HepG2 (cell line): ENCODE measurements at regions not wholly inside any gene's neighbourhood (a gene's known extent, or its start where the extent isn't known, plus 50 kb on each side); places are given as distances from the start of the nearest gene placed in this dataset.
"Not testable (repeated sequence)": the region's sequence is repeated elsewhere in the genome, so short reads cannot be mapped to it uniquely, and the experiment has no call there.

Experiments used
- ATAC-seq: fragments of 200-7000 bp; cut with Tn5 transposase; 3 replicates; pipeline ENCODE4 v1.9.1; 2020; ENCODE audit warnings: mild to moderate bottlenecking, moderate library complexity
- BruUV-seq: library from RNA; stranded (reverse); fragments of 400-500 nt; replicated peaks from 2 replicates; lab custom pipeline; 2021; lab: Mats Ljungman, UMichigan
- CTCF ChIA-PET: fragments of 300-600 bp; formaldehyde crosslinking; extraction: SDS; loops from one replicate; lab custom pipeline; 2021; ENCODE audit warnings: low total read pairs, inconsistent platforms, low intra/inter-chr PET ratio; lab: Yijun Ruan, JAX
- POLR2A ChIA-PET: fragments of 350-600 bp; sonication (Branson Sonifier 250); formaldehyde crosslinking; loops from one replicate; lab custom pipeline; 2020; ENCODE audit warnings: antibody characterized with exemption, inconsistent platforms; lab: Yijun Ruan, JAX
- DNase-seq: peaks from one replicate; pipeline ENCODE4 v3.0.0-alpha.2; 2015; ENCODE audit warnings: low spot score
- FAIRE-seq: peaks from 3 replicates; lab custom pipeline; 2011; peaks lifted over from hg19 to GRCh38; lab: Jason Lieb, UNC
- H2AFZ ChIP-seq: one replicate; pipeline ENCODE4 v1.6.1; 2011; ENCODE audit warnings: low read length, inconsistent platforms
- H3K27ac ChIP-seq: fragments of 300-600 bp; 3 replicates; pipeline ENCODE4 v1.8.0; 2011; ENCODE audit warnings: mixed run types, mild to moderate bottlenecking, mixed read lengths, low read length, inconsistent platforms; ENCODE audit not compliant: insufficient read depth; ENCODE audit errors: extremely low read length
- H3K27me3 ChIP-seq, 2 experiments: fragments of 200-600 bp in 1 of 2; 2 replicates in 1 of 2; 3 replicates in 1 of 2; pipeline versions ENCODE4 v1.6.0 to v1.8.0; 2011; ENCODE audit warnings: low read length in 2 of 2, mild to moderate bottlenecking in 2 of 2, moderate library complexity in 2 of 2, inconsistent platforms in 1 of 2; ENCODE audit not compliant: insufficient read depth in 2 of 2, control insufficient read depth in 1 of 2
- H3K36me3 ChIP-seq, 2 experiments: fragments of 200-600 bp in 1 of 2; replicated peaks in 1 of 2; 2 replicates in 1 of 2; 3 replicates in 1 of 2; pipeline versions ENCODE4 v1.5.1 to v1.8.0; 2011; ENCODE audit warnings: low read length in 2 of 2, inconsistent platforms in 1 of 2; ENCODE audit not compliant: insufficient read depth in 2 of 2, control insufficient read depth in 1 of 2
- H3K4me1 ChIP-seq: 2 replicates; pipeline ENCODE4 v1.5.1; 2012; ENCODE audit warnings: low read length, inconsistent platforms; ENCODE audit not compliant: insufficient read depth
- H3K4me2 ChIP-seq: 2 replicates; pipeline ENCODE4 v1.6.0; 2011; ENCODE audit warnings: low read depth, low read length, inconsistent platforms
- H3K4me3 ChIP-seq, 3 experiments: fragments of 200-600 bp in 1 of 3; sonication (generic), shearing (Covaris generic) in 1 of 3; replicated peaks in 1 of 3; 2 replicates each; pipeline ENCODE4 v1.5.1; 2011 to 2016; ENCODE audit warnings: low read length in 3 of 3, inconsistent platforms in 2 of 3, low read depth in 2 of 3, mild to moderate bottlenecking in 2 of 3, control low read depth in 1 of 3, mixed read lengths in 1 of 3; ENCODE audit not compliant: insufficient read depth in 1 of 3
- H3K79me2 ChIP-seq: one replicate; pipeline ENCODE4 v1.6.1; 2011; ENCODE audit warnings: low read length, inconsistent platforms; ENCODE audit not compliant: insufficient read depth
- H3K9ac ChIP-seq: 2 replicates; pipeline ENCODE4 v1.6.0; 2011; ENCODE audit warnings: mild to moderate bottlenecking, low read depth, low read length, inconsistent platforms; ENCODE audit not compliant: insufficient read depth
- H3K9me3 ChIP-seq: 2 replicates; pipeline ENCODE4 v1.5.1; 2012; ENCODE audit warnings: mild to moderate bottlenecking, low read length
- H4K20me1 ChIP-seq: 2 replicates; pipeline ENCODE4 v1.6.0; 2011; ENCODE audit warnings: inconsistent platforms, mild to moderate bottlenecking, low read length, moderate library complexity; ENCODE audit not compliant: insufficient read depth
- ATF3 ChIP-seq: sonication (generic); formaldehyde crosslinking; IDR thresholded peaks from 2 replicates; pipeline ENCODE4 v1.4.0; 2020; ENCODE audit warnings: missing genetic modification reagents
- ATF7 ChIP-seq, 2 experiments: fragments of 450-650 bp in 1 of 2; sonication (generic) in 1 of 2; formaldehyde crosslinking in 1 of 2; IDR thresholded peaks; 2 replicates each; pipeline versions ENCODE4 v1.4.0 to v1.6.1; 2016 to 2020; ENCODE audit warnings: antibody characterized with exemption in 1 of 2, mild to moderate bottlenecking in 1 of 2, missing genetic modification reagents in 1 of 2
- FOSL2 ChIP-seq: sonication (generic); formaldehyde crosslinking; IDR thresholded peaks from 2 replicates; pipeline ENCODE4 v1.4.0; 2020; ENCODE audit warnings: missing genetic modification reagents
- ZNF331 ChIP-seq: sonication (generic); formaldehyde crosslinking; IDR thresholded peaks from 2 replicates; pipeline ENCODE4 v1.4.0; 2020; ENCODE audit warnings: missing genetic modification reagents
- WGBS: methylation state at CpG from one replicate; pipeline ENCODE4 v1.1.6; 2017; ENCODE audit warnings: low lambda C conversion rate; 5-methylcytosine and 5-hydroxymethylcytosine counted together
- in situ Hi-C: cut with HindIII; loops from 2 replicates; pipeline ENCODE4 v1.10.0; 2017; ENCODE audit warnings: low pct_unique_long_range_greater_than_20kb; ENCODE audit not compliant: extremely low pct_ligation_motif_present
- intact Hi-C: fragments of 100-400 bp; cut with micrococcal nuclease; formaldehyde crosslinking; loops from one replicate; pipeline ENCODE4 v1.10.0; 2022; ENCODE audit not compliant: unreplicated experiment

- 23% methylated on average over 18 of the region's 18 CpGs for WGBS
Observed at GRCh38 chr16:88242312-88243295, 140.2 kb upstream of the ZNF469 start.

GRCh38 chr16:88243921-88244320, 138.8 kb upstream of the ZNF469 start:
- H3K4me2 ChIP-seq, H3K4me3 ChIP-seq, H3K36me3 ChIP-seq, FAIRE-seq, ATAC-seq, H3K9me3 ChIP-seq, CTCF ChIA-PET, H2AFZ ChIP-seq, in situ Hi-C loops, H3K27ac ChIP-seq, DNase-seq, H3K79me2 ChIP-seq, POLR2A ChIA-PET, BruUV-seq, H3K27me3 ChIP-seq, H4K20me1 ChIP-seq, intact Hi-C loops, H3K9ac ChIP-seq: not testable (repeated sequence)
- 35% methylated on average over 3 of the region's 3 CpGs for WGBS
- peaks cover 42% of the 10 kb centered on the region for H3K4me1 ChIP-seq

More at GRCh38 chr16:88242312-88243295, 140.2 kb upstream of the ZNF469 start:
- H3K9me3 ChIP-seq; H3K36me3 ChIP-seq; H3K27ac ChIP-seq; ATAC-seq; FAIRE-seq; H4K20me1 ChIP-seq; CTCF ChIA-PET; H3K4me2 ChIP-seq; H3K9ac ChIP-seq; intact Hi-C loops; in situ Hi-C loops; BruUV-seq; H2AFZ ChIP-seq; H3K4me3 ChIP-seq; H3K79me2 ChIP-seq; H3K27me3 ChIP-seq; TF ChIP-seq ATF7 (CRISPR knock-in tag; IDR thresholded peaks at IDR 0.05): not testable (repeated sequence)
- peaks cover 55% of the 10 kb centered on the region for H3K4me1 ChIP-seq
- POLR2A ChIA-PET = interaction anchor here (0.7 kb wide), 1 partner anchor 9 kb away, joined by 3 read pairs; no protein-coding TSS in a partner anchor
- peak; percentile 23; the same call in 1 of the 2 replicates for TF ChIP-seq FOSL2 (CRISPR knock-in tag)
- TF ChIP-seq ZNF331 (CRISPR knock-in tag) = peak; percentile 80
- 0 out of 2 replicates have a peak, but pooled peaks have one; percentile 34 for TF ChIP-seq ATF3 (CRISPR knock-in tag)
- TF ChIP-seq ATF7 (IDR thresholded peaks at IDR 0.05) = 0 out of 2 replicates have a peak, but pooled peaks have one; percentile 6
- DNase-seq = peak; percentile 66
